Amygdala (tissue), 56 donors: ENCODE measurements at regions not wholly inside any gene's neighbourhood (a gene's known extent, or its start where the extent isn't known, plus 50 kb on each side); places are given as distances from the start of the nearest gene placed in this dataset.

Source experiments
- DNase-seq, 56 donors: peaks; one replicate each; lab custom pipeline; 2025; lab: John Stamatoyannopoulos, UW

DNA sequence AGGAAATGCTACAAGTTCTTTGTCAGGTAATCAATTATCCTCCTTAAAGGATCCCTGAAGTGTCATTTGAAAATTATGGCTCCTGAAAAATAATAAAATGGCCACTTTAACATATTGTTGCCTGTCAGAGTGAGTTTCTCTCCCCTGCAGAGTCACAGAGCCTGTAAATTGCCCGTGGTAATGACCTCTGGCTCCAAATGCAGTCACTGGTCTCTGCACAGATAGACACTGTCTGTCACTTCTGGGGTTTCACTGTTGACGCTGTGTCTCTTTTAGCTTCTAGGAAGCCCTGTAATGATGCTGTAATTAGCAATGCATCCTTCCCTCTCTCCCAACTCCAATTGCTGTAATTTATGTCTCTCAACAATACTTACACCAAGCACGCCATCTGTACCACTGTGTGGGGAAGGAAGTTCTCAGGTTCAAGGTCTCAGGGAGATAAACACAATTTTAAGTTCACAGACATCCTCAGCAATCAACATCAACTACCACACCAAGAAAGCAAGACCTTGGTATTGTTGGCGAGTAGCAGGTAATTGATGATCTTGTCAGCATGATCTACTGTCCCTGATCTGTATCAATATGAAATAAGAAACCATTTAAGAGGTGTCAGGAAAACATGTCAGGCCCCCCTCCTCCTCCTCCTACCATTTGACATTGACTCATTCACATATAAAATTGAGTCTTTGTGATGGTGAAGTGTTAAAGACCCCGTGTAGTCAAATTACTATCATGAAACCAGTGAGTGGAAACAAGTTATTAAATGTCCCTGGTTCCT, 91.2 kb upstream of the SULF2 start:
- no peak for DNase-seq

DNA sequence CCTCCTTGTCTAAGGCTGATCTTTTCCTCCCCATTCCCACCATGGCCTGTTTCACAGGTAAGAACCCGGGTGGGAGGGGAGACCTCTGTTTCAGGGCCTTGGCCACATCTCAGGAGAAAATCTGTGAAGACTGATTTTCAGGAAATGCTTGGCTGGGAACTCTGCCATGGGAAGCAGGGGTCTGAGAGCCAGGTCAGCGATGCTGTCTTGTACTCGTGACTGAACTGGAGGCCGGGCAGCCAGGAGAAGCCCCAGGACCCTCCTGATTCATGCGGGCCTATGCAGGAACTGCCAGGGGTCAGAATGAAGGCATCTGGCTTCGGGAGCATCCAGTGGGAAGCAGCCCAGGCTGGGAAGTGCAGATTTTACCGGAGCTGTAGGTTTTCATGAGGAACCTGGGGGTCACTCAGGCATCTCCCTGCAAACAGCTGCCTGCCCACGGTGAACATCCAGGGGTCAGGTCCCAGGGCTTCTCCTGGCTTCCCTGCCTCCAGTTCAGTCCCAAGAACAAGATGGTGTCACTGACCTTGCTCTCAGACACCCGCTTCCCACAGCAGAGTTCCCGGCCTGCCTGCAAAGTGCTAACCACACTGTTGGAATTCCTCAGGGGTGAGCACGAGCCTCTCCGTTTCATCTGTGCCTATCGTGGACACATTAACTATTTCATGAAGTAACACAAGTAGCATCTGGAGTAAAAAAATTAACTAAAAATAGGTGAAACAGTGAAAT, 90.2 kb upstream of the SULF2 start:
- no peak for DNase-seq

DNA sequence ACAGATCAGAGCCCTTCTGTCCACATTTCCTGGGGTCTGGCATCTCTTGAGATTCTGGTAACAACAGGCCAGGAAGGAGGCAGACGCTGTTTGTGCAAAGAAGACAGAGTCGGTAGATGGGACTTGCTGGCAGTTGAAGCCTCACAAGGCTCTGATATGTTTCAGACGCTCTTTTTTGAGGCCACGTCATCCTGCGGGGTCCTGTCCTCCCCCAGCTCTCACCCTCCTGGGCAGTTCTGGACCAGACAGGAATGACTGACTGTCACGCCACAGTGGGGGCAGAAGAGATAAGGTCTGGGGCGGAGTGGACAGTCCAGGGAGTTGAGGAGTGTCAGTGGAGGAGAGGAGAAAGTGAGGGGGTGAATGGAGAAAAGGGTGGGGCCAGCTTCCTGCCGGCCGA, 87.1 kb upstream of the SULF2 start:
- no peak for DNase-seq

DNA sequence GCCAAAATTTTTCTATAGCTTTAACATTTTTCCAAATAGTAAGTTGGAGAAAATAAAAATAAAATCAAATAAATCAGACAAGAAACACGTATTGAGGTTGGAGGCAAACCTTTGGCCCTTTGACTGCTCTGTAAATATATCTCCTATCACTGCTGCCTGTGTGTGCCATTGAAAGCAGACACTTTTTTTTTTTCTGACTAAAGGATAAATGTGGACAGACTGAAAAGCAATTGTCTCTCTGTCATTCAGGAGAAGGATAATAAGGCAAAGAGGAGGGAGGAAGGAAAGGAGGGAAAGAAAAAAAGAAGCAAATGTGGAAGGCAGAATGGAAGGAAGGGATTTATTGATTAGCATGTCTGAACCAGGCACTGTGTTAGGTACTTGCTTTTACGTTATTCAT, 85.2 kb upstream of the SULF2 start:
- DNase-seq, result no peak

DNA sequence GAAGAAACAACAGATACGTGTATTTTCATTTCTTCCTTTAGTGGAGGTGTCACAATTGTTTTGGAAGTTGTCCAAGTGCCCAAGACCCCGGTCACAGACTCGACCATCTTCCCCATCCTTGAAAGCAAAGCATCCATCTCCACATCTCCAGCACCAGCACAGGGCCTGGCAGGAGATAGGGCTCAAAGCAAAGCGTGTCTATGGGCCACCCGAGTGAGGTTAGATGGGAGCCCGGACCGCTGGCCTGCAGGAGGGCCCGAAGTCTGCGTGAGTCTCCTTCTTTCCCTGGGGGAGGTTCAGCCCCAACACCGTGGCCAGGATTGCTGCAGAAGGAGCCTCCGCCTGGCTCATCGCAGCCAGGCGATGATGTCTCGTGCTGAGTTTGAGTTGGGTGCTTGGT, 83.5 kb upstream of the SULF2 start:
- DNase-seq, result no peak

DNA sequence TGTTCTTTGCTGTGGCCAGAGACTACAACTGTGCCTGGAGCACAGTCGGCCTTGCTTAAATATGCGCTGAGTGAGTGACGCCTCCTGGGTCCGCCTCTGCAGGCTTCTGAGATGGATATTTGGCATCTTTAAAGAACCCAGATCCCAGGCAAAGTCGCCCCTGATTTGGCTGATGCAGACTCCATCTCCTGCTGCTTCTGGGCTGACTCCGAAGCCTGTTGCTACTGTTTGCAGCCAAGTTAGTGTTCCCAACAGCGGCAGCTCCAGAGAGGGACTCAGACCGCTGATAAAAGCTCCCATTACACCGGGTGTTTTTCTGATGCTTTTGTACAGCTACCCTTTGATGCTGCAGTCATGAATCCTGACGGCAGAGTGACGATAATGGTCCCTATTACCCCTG, 83.0 kb upstream of the SULF2 start:
- DNase-seq, result no peak

DNA sequence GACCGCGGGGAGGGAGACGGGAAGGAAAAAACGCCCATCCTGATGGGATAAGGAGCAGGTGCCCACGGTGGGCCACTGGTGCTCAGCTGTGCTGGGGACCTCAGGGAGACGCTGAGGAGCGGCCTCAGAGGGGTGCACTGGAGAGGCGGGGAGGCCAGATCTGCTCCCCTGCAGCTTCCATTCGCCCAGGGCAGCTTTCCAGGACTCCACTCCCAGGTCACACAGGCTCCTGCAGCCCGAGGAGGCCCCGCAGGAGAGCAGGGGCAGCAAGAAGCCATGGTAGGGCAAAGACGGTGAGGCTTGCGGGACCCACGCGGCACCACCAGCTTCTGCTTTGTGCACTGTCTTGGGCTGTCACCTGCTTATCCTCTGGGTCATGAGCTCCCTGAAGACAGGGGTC, 82.5 kb upstream of the SULF2 start:
- DNase-seq, result no peak

DNA sequence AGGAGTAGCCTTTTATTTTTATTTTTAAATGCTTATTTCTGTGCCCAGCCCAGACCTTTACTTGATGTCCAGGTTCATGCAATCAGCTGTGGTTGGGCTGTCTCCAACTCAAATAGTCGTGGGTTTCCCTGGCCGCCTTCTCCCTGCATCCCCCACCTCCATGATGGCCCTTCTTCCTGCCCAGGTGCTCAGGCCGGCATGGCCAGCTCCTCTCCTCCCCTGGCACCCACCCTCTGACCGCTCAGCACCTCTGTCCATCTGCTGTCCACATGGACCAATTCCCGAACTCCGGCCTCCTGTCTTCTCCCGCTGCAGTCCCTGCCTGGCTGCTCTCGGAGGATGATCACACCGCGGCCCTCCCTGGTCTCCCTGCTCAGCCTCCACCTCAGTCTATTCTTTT, 81.2 kb upstream of the SULF2 start:
- DNase-seq, result no peak

DNA sequence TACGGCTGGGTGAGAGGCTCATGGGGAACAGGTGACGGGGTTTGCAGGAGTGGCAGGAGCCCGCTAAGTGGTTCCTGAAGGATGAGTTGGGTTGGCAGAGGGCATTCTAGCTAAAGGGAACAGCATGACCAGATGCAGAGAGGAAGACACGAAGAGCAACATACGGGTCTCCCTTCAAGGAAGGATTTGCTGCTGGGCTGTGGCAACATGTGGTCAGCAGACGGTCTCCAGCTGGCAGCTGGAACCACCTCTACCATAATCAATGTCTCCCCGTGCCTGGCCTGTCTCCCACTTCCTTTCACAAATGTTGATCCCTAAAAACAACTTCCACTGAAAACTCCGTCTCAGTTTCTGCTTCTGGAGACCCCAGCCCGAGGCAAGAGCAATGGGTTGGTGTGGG, 80.6 kb upstream of the SULF2 start:
- no peak for DNase-seq

DNA sequence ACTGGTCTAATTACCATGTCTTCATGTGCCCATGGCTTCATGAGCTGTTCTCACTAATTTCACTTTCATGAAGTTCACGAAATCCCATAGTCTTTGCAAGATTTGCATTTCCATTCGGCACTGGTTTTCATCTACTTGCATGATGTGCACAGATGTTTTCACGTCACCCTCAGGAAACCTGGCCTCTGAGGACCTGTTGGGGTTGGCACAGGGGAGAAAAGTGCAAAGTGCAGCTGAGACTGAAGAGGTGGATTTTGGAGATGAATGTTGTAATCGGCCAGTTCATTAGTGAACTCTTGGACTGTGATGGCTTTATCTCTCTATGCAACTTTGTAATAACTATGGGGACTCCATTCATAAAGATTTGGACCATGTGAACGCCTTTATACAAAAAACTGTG, 80.2 kb upstream of the SULF2 start:
- DNase-seq, result no peak

DNA sequence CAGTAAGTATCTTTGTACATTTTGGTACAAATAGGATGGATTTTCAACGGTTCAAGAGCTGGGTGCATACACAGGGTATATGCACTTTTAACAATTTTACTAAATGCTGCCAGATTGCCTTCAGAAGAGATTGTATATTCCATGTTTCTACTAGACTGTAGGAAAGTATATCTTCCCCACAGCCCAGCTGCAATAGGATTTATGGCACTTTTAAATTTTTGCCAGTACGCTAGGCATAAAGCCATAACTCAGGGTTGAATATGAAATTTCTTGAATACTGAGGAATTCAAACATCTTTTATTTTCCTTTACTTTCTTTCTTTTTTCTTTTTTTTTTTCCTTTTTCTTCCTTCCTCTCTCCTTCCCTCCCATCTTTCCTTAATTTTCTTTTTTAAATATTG, 78.7 kb upstream of the SULF2 start:
- no peak for DNase-seq

DNA sequence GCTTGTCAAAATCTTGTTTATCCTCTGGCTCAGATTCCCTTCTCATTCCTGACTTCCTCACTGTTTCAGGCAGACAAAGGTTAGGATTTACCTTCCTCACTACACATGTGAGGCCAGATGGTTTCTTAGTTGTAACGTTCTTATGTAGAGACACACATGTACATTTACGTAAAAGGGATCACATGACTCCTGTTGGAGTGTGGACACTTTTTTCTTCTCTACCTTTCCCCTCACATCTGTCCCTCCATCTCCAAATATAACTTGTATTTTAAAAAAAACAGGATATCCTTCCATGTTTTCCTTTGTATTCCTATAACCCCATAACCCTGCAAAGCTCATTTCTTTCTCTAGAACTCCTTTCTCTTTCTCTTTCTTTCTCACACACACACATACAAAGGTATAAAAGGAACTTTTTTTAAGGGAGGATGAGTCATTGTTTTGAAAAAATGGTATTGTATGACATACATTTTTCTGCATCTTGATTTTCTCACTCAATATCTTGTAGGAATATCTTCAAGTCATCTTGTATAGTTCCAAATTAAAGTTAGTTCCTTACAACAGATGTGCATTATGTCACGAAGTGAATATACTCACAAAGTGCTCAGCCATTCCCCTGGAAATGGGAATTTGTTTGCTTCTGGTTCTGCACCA, 78.2 kb upstream of the SULF2 start:
- no peak for DNase-seq

DNA sequence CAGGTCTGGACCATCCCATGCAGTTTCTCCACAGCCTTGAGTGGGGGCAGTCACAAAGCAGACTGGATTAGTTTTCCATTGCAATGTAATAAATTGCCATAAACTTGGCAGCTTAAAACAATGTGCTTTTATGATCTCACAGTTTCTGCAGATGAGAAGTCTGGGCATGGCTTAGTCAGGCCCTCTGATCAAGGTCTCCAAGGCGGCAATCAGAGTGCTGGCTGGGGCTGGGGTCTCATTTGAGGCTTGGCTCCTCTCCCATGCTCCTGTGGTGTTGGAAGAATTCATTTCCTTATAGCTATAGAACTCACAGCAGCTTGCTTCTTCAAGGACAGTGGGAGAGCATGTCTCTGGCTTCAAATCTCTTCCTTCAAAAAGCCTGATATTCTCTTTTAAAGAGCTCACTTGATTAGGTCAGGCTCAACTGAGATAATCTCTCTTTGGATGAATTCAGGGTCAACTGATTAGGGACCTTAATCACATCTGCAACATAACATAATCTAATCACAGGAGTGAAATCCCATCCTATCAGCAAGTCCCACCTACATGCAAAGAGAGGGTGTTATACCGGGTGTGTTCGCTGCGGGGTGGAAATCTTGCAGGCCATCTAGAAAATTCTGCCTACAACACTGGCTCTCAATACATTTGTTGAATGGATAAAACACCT, 77.4 kb upstream of the SULF2 start:
- DNase-seq, result no peak

DNA sequence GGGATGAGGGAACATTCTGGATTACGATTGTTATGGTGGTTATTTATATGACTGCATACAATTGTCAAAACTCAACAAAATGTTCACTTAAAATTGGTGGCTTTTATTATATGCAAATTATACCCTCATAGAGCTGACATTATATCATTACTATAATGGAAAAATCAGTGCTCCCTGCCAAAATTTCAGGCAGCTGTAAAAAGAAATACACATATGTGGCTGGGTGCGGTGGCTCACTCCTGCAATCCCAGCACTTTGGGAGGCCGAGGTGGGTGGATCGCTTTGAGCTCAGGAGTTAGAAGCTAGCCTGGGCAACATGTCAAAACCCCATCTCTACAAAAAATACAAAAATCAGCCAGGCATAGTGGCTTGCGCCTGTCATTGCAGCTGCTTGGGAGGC, 75.8 kb upstream of the SULF2 start:
- DNase-seq, result no peak

DNA sequence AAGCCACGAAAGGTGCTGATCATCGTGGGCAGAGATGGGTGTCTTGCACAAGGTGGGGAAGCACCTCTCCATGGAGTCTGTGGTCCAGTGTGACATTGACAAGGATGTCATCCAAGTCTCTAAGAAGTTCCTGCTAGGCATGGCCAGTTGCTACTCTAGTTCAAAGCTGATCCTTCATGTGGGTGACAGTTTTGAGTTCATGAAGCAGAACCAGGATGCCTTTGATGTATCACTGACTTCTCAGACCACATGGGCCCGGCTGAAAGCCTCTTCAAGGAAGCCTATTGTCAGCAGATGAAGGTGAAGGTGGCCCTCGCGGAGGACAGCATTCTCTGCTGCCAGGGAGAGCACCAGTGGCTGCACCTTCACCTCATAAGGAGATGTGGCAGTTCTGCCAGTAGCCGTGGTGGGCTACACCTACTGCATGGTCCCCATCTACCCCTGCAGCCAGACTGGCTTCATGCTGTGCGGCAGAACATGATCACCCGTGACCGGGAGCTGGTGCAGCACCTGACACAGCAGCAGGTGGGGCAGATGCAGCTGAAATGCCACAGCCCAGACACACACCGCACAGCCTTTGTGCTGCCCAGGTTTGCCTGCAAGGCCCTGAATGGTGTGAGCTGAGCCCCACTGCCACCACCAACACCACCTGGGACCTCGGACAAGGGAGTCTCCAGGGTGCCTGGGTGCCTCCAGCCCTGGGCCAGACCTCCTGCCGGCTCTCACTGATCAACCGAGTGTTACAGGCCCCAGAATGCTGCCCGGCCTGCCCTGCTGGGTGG, 75.0 kb upstream of the SULF2 start:
- DNase-seq, result no peak

DNA sequence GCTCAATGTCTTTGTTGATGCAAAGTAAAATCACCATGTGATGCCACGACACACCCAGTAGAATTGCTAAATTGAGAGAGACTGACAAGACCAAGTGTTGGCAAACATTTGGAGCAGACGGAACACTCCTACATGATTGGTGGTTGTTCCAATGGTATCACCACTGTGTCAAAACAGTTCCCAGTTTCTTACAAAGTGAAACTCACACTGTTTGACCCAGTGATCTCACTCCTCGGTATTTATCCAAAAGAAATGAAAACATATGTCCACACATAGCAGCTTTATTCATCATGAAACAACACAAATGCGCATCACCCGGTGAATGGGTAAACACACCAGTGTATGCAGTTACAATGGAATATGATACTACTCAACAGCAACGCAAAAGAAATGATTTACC, 74.0 kb upstream of the SULF2 start:
- DNase-seq, result no peak

DNA sequence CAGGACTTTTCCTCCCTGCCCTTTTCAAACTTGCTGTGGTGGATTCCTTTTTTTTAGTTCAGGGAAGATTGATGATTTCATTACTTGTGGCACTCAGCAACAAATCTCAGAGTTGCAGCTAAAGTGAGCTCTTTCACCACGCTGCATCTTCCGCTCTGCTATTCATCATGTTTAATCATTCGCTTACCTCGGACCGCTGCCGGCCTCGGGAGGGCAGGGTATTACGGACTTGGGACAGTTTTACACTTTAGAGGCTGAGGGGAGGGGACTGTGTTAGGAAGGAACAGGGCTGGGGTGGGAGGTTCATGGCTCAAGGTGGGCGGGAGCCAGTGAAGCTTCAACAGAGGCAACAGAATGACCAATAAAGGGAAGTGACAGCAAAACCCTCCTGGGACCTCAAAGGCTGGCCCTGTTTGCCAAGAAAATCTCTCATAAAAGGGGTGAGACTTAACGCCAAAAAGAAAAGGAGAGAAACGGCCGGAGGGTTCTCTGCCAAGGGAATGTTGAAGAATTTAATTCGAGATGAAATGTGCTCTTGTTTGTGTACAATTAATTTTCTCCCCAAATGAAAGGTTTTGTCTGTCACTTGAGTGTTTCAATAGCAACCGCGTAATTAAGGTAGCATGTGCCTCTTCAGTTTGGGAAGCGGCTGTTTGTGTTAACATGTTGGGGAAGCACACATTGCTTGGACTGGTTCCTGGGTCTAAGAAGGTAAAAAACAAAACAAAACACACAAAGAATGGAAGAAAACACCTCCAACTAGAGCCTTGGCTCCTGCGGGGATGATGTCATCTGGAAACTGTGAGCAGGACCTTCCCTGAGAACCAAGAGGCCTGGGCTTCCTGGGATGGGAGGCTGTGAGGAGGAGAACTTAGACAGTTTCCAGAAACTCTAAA, 72.5 kb upstream of the SULF2 start:
- DNase-seq, result peak in 5 of 56 donors; percentile 9 to 51 (median 14)

DNA sequence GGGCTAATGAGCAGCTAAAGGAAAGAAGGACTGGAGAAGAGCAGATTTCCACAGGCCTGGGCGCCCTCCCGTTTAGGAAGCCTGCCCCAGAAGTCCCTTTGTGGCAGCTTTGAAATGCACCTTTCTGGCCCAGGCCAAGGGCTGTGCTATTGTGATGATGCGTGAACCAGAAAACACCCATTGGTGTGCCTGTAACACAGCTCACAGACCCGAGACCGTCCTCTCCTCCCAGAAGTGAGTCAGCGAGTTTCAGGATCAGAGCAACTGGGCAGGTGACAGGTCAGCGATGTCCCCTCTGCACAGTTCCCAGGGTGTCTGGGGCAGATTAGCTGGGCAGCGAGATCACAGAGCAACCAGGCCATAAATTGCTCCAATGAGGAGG, 71.9 kb upstream of the SULF2 start:
- DNase-seq, result no peak

DNA sequence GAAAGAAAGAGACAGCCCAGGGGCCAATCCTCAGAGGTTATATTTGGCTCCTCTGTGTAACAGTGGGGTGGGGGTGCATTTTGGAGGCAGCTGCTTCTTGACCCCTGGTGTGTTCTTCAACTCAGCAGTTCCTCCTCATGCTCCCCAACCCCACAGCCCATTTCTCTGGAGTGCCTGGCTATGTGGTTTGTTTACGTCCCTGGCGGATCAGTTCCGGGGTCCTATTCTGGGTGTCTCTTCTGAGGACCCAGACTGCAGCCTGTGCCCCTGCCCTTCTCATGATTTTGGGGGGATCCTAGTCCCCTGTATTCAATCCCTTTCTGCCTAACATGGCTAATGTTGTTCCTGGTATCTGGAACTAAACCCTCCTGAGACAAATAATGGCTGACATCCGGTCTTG, 70.5 kb upstream of the SULF2 start:
- no peak for DNase-seq
